Erythroblast (primary cell): ENCODE measurements at regions not wholly inside any gene's neighbourhood (a gene's known extent, or its start where the extent isn't known, plus 50 kb on each side); places are given as distances from the start of the nearest gene placed in this dataset.

Source experiments
- DNase-seq, 2 experiments: peaks; one replicate each; lab custom pipeline; 2025; lab: John Stamatoyannopoulos, UW
- GATA1 ChIP-seq: IDR thresholded peaks from 2 replicates; pipeline ENCODE4 v1.6.1; 2011; ENCODE audit warnings: low read depth, mild to moderate bottlenecking, control low read depth, low read length, moderate library complexity
- POLR2A ChIP-seq: IDR thresholded peaks from 2 replicates; pipeline ENCODE4 v1.6.1; 2011; ENCODE audit warnings: mild to moderate bottlenecking, low read length

DNA sequence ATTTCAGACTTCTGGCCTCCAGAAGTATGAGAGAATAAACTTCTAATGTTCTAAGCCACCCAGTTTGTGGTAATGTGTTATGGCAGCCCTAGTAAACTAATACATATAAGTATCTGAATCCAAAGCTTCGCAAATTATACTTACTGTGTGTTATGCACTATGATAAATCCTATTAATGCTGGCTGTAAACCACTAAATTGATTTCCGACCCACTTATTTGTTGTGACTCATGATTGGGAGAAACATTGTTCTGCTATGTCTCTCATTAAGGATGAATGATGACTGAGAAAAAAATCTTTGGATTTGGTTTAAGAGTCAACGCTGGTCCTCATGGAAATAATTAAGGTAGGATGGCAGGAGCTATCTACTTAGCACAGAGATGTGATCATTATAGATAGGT lies 62.0 kb downstream of the FZD4 start:
- DNase-seq, result no peak
- TF ChIP-seq POLR2A (no peak), GATA1 (no peak)
